AG09319 (cell line): ENCODE measurements at regions not wholly inside any gene's neighbourhood (a gene's known extent, or its start where the extent isn't known, plus 50 kb on each side); places are given as distances from the start of the nearest gene placed in this dataset.
"Not testable (repeated sequence)": the region's sequence is repeated elsewhere in the genome, so short reads cannot be mapped to it uniquely, and the experiment has no call there.

Source experiments
- DNase-seq: peaks from one replicate; pipeline ENCODE4 v3.0.0-alpha.2; 2010; ENCODE audit warnings: low read depth; ENCODE audit errors: extremely low read depth
- CTCF ChIP-seq: IDR thresholded peaks from 2 replicates; pipeline ENCODE4 v1.5.1; 2011; ENCODE audit warnings: low read depth, mild to moderate bottlenecking, inconsistent platforms, low read length, moderate library complexity

GRCh38 chr15:35244227-35244626 lies 159.1 kb upstream of the NANOGP8 start:
- TF ChIP-seq CTCF = no peak
- DNase-seq = no peak

DNA sequence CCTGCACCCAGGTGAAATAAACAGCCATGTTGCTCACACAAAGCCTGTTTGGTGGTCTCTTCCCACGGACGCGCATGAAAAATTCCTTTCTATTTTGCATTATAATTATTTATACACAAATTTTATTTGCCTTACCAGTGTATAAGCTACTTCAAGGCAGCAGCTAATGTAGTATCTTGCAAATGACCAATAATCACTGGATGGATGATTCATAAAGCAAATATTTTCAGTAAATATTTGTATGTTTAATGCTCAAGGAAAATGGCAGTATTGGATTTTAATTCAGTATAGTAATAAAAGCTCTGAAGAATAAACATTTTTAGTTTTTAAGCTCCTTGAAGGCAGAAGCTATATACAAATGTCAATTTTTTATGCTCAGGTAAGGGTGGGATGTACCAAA lies 158.7 kb upstream of the NANOGP8 start:
- no peak for TF ChIP-seq CTCF
- no peak for DNase-seq

GRCh38 chr15:35239693-35240092 lies 154.6 kb upstream of the NANOGP8 start:
- DNase-seq = not testable (repeated sequence)

DNA sequence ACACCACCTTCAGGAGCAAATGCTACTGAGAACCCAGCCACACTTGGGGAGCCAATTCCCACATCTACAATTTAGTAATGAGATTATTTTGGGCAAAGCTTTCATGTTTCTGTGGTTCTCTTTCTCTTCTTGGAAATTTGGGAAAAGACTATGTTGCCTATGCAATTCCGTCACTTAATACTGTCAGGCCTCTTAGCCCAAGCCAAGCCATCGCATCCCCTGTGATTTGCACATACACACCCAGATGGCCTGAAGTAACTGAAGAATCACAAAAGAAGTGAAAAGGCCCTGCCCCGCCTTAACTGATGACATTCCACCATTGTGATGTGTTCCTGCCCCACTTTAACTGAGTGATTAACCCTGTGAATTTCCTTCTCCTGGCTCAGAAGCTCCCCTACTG lies 153.4 kb upstream of the NANOGP8 start:
- not testable (repeated sequence) for DNase-seq

DNA sequence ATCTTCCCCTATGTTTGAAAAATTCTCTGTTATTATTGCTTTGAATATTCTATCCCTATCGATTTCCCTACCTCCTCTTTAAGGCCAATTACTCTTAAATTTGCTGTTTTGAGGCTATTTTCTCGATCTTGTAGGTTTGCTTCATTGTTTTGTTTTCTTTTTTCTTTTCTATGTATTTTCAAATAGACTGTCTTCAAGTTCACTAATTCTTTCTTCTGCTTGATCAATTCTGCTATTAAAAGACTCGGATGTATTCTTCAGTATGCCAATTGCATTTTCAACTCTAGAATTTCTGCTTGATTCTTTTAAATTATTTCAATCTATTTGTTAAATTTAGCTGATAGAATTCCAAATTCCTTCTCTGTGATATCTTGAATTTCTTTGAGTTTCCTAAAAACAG lies 144.0 kb upstream of the NANOGP8 start:
- no peak for TF ChIP-seq CTCF
- DNase-seq = no peak

DNA sequence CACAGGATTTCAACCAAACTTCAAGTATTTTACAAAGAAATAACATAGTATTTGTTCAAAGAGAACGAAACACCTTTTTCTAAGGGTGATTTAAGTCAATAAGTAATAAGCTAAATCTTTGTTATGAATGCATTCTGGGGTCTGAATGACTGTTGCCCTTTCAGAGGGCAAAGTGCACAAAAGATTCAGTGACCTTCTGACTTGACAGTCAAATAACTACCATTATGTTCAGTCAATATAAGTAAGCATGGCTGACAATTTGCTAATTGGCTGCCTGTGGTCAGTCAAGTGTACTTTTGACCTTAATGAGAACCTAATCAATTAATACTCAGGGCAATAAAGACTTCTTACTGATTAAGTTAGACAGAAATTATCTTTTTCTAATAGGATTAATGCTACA lies 133.1 kb upstream of the NANOGP8 start:
- no peak for TF ChIP-seq CTCF
- no peak for DNase-seq

- TF ChIP-seq CTCF = no peak
Measured at GRCh38 chr15:35215093-35215492, 130.0 kb upstream of the NANOGP8 start.

DNA sequence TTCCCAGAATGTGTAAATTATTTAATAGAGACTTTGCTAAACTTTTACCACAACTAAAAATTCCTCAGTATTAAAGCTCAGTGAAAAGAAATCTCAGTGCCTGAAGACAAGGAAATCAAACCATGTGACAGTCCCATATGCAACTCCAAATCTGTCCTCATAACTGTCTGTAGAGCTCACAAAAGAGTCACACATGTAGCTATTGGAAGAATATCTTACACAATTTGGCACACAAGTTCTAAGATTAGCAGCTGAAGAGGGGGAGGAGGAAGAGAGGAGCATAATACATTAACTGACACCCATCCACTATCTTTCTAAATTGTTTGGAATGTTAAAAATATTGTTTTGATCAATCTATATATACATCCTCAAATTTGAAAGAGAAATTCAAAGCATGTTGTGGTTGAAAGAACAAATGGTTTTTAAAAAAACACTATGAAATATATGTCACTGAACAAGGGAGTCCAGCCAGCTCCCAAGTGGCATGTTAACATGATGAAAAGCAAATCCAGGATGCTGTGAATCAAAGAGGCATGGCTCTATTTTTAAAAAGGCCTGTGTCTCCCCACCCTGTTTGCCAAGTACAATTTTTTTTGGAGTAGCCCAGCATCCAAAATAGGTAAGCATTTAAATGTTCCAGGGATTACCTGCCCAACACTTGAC lies 126.3 kb upstream of the NANOGP8 start:
- TF ChIP-seq CTCF = no peak
- no peak for DNase-seq

More at GRCh38 chr15:35215093-35215492, 130.0 kb upstream of the NANOGP8 start:
- DNase-seq = no peak
